Cerebellar cortex (tissue), 1 donor: ENCODE measurements at regions not wholly inside any gene's neighbourhood (a gene's known extent, or its start where the extent isn't known, plus 50 kb on each side); places are given as distances from the start of the nearest gene placed in this dataset.
"Not testable (repeated sequence)": the region's sequence is repeated elsewhere in the genome, so short reads cannot be mapped to it uniquely, and the experiment has no call there.

Experiments used
- DNase-seq: peaks from one replicate; pipeline ENCODE4 v3.0.0-alpha.2; 2015; ENCODE audit warnings: low spot score

GRCh38 chr10:33861016-33861704, 526.7 kb upstream of the NRP1 start:
- DNase-seq, result no peak

DNA sequence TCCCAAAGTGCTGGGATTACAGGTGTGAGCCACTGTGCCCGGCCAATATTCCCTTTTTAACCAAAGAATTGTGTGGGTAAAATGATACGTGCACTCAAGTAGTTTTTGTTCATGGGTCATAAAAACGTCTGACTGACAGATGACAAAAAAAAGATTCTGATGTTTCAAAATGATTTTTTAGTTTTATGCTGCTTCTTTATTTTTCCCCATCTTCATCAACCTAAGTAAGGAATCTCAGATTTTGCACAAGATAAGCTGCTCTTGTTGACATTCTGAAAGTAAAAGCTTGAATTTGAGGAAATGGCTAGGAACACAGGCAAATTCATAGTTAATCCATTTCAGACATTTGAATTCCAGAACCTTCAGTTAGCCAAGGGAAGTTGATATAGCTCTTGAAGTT, 526.1 kb upstream of the NRP1 start:
- DNase-seq, result no peak

GRCh38 chr10:33859319-33860022, 525.0 kb upstream of the NRP1 start:
- no peak for DNase-seq

GRCh38 chr10:33858326-33858725, 523.9 kb upstream of the NRP1 start:
- DNase-seq, result no peak

DNA sequence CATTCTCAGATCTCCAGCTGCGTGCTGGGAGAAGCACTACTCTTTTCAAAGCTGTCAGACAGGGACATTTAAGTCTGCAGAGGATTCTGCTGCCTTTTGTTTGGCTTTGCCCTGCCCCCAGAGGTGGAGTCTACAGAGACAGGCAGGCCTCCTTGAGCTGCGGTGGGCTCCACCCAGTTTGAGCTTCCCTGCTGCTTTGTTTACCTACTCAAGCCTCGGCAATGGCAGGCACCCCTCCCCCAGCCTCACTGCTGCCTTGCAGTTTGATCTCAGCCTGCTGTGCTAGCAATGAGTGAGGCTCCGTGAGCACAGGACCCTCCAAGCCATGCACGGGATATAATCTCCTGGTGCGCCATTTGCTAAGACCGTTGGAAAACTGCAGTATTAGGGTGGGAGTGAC, 518.8 kb upstream of the NRP1 start:
- not testable (repeated sequence) for DNase-seq

- DNase-seq, result no peak
These were observed 508.9 kb upstream of the NRP1 start for GRCh38 chr10:33843379-33843778.

DNA sequence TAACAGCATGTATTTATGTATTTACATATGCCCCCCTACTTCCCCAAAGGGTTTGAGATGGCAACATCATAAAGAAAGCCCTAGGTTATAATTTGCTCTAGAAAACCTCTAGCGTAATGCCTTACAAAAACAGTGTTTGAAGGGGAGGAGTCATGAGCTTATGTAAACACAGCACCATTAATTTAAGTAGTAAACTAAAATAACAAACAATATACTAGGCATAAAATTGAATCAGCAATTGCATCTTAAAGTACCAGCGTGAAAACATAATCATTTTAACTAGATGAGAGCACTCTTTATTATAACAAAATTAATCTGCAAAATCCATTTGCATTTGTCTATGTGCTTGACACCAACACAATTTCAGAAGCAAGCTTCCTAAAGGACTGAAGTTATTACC, 507.2 kb upstream of the NRP1 start:
- no peak for DNase-seq

DNA sequence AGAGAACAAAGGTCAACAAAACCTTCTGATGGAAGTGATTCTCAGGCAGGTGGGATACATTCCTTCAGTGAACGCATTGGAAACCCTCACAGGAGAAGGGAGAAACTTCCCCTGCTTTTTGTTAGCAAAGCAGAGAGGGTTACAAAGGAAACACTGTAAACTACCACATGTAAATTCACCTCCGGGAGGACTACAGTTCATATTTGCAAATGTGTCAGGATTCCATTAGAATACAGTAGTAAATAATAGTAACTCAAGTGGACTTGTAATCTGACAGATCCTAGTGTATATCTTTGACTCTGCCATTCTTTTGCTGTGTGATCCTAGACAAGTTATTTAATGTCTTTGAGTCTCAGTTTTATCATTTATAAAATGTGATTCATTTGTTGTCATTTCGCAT, 504.3 kb upstream of the NRP1 start:
- DNase-seq, result no peak

DNA sequence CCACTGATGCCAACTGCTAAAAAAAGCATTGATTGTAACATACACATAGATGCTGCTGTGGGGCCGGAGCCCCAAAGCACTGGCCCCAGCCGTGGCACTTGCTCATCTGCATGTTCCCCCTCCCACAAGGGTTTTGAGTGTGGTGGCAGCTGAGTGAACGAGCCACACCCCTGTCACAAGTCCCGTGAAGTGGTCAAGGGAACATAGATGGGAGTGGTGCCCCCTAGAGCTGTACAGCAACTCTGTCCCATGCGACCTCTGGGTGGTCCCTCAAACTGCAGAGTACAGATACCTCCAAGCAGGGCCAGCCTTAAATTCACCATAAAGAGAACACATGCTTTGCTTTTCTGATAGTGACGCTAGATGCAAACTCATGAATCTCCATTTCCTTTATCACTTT, 503.3 kb upstream of the NRP1 start:
- no peak for DNase-seq

- DNase-seq, result no peak
These were observed 501.1 kb upstream of the NRP1 start for GRCh38 chr10:33835556-33835955.

GRCh38 chr10:33833566-33833965, 499.1 kb upstream of the NRP1 start:
- DNase-seq, result no peak

DNA sequence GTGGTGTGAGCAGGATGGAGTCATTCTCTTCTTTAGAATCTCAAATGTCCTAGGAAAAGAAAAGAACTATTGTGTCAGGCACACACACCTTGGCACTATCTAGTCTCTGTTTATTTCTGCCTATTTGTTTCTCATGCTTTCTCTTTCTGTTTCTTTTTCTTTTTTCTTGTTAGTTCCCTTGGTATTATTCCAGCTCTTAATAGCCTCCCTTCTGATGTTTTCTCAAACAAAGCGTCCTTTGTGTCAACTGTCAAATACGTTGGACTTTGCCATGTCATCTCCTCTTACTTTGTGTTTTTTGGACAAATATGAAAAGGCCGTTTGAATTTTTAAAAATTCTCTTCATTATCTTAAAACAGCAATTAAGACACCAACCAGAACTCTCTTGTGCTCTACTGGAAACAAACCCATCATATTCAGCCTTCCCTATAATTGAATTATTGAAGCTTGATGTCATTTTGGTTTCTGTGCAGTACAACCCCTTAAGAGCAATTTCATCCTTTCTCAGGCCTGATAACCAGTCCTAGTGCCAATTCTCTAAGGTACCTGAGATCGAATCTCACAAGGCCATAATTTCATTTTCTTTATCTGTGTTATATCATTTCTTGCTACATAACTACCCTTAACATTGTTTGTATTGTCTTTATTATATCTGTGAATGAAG, 497.8 kb upstream of the NRP1 start:
- DNase-seq, result no peak

DNA sequence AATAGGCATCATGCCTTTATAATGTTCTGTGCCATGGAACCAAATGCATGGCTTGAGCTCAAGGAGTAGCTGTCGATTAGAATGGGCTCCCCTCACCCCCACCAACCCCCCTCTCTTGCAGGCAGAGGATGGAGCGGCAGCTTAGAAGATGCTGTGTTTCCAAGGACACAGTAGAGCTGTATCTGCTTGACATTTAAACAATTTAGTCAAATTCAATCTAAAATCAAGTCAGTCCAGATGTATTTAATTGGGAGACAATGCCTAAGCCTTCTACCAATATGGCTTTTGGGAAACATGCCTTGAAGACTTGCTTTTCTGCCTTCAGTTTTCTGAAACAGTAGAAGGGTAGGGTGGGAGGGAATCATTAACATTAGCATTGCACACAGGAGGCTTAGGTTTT, 497.1 kb upstream of the NRP1 start:
- DNase-seq, result no peak

DNA sequence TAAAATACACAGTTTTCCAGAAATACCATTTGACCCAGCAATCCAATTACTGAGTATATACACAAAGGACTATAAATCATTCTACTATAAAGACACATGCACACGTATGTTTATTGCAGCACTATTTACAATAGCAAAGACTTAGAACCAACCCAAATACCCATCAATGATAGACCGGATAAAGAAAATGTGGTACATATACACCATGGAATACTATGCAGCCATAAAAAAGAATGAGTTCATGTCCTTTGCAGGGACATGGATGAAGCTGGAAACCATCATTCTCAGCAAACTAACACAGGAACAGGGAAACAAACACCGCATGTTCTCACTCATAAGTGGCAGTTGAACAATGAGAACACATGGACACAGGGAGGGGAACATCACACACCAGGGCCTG, 495.4 kb upstream of the NRP1 start:
- not testable (repeated sequence) for DNase-seq

- DNase-seq, result no peak
These were observed 494.1 kb upstream of the NRP1 start for GRCh38 chr10:33828592-33828991.

GRCh38 chr10:33826186-33826585, 491.7 kb upstream of the NRP1 start:
- DNase-seq, result no peak

DNA sequence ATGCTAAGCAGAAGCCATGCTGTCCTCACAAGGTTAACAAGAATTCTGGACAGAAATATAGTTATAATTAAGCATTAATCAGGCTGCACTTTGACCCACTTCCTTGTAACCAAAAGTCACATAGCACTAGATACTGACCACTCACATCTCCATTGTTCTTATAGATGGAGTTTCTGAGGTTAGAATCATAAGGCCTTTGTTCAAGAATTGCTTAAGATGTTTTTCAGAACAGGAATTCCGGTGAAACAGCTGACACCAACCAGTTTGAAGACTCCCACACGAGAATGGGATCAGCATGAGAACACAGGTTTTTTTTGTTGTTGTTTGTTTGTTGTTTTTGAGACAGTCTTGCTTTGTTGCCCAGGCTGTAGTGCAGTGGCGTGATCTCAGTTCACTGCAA, 488.3 kb upstream of the NRP1 start:
- no peak for DNase-seq

DNA sequence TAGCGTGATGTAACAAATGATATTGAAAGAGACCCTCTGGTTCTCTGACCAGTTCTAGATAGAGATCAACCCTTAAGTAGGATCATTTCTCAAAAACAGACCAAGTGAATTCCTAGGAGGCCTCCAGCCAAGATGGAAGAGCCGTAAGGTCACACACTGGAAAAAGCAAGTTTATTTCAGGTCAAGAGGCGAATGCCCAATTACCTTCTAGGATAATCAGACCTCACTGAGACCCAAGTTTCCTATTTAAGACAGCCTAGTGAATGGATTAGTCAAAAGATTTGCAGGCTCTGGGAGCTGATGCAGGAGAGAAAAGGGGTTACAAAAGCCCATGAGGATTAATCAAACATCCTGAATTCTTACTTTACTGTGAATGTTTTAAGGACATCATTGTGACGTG, 486.1 kb upstream of the NRP1 start:
- no peak for DNase-seq

GRCh38 chr10:33819206-33819605, 484.7 kb upstream of the NRP1 start:
- no peak for DNase-seq

DNA sequence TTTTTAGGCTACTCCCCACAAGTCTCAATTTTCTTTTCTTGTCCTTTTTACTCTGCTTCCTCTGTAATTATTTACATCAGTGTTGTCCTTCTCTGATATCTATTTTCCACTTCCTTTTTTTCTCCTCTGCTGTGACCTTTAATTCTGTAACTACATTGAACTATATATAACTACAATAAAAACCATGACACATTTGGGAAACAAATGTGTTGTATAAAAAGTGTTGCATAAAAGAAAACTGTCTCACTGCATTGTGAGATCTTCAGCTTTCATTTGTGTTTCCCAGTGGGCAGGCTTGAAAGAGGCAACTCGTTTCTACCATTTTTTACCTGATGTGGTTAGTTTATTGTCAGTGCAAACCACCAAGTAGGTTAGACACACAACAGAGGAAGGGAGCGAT, 483.9 kb upstream of the NRP1 start:
- no peak for DNase-seq

DNA sequence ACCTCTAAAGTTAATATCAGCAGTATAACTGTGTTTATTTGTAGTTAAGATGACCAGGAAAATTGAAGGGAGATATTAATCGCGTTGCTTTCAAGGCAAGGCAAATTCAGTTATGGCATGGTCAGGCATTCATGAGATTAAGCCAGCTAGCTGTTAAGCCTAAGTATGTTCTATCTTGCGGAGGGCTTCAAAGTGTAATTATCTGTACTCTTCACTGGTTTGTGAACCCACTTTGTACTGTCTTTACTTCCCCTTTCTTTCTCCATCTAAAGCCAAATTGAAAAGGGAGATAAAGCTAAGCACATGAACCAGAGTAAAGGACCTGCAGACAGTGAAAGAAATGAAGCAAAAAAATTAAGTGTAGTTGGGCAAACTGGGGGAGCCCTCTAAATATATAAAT, 483.1 kb upstream of the NRP1 start:
- no peak for DNase-seq

DNA sequence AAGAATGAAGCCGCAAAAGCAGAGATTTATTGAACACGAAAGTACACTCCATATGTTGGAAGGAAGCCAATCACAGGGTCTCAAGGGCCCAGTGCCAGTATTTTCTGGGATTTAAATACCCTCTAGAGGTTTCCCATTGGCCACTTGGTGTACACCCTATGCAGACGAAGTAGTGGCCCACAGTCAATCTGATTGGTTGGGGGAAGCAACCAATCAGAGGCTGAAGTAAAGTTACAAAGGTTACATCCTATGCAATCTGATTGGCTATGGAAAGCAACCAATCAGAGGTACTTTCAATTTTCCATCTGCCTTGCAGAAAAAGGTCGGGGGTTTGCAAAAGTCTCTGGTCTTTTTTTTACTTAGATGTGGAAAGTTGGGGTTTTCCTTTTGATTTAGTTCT, 481.3 kb upstream of the NRP1 start:
- DNase-seq, result no peak

GRCh38 chr10:33813871-33814270, 479.4 kb upstream of the NRP1 start:
- no peak for DNase-seq

DNA sequence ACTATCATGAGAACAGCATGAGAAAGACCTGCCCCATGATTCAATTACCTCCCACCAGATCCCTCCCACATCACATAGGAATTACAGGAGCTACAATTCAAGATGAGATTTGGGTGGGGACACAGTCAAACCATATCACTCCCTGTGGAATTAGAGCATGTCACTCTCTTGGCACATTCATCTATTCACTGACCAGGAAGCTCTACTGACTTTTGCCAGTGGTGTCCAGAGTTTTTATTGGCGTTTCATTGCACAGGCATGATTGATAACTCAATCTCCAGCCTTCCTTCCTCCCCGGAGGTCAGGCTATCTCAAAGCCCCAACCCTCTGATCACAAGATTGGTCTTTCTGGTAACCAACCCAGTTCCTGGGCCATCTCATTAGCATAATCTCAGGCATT, 478.9 kb upstream of the NRP1 start:
- DNase-seq, result no peak
